OCI-LY1 (cell line): ENCODE measurements at regions not wholly inside any gene's neighbourhood (a gene's known extent, or its start where the extent isn't known, plus 50 kb on each side); places are given as distances from the start of the nearest gene placed in this dataset.

Source experiments
- CTCF ChIP-seq: fragments of 200-600 bp; sonication (generic), shearing (Covaris generic); IDR thresholded peaks from 2 replicates; pipeline ENCODE4 v1.5.1; 2017; ENCODE audit warnings: mild to moderate bottlenecking, antibody characterized with exemption, low read length, moderate library complexity, mixed read lengths
- EZH2 ChIP-seq: fragments of 200-600 bp; sonication (generic), shearing (Covaris generic); IDR thresholded peaks from 2 replicates; pipeline ENCODE4 v1.8.0; 2017; ENCODE audit warnings: borderline replicate concordance, mixed run types, mild to moderate bottlenecking, antibody characterized with exemption, low read length, moderate library complexity, mixed read lengths

DNA sequence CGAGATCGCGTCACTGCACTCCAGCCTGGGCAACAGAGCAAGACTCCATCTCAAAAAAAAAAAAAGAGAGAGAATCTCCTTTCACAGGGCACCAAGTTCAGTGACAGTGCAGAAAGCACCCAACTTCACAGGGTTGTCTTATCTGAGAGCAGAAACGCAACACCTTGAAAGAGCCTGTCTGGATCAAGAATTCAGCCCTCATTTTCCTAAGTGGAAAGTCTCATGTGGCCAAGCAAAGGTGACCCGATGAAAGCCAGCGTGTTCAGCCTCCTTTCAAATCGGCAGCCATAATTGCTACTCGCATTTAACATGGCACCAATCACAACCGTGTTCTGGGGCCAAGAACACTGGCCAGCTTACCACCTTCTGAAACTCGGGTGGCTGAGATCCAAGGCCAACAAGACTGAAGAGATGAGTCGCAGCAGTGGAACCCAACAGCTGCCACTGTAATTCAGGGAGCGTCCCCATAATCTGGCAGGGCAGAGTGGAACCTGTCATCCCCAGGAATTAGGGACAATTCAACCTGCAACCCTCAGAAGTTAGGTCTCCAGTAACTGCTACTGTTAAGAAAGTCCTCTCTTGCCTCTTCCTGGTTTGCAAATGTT lies 536.7 kb upstream of the JARID2 start:
- TF ChIP-seq CTCF = no peak
- TF ChIP-seq EZH2 = no peak
